Frontal cortex (tissue), 3 donors: ENCODE measurements at regions not wholly inside any gene's neighbourhood (a gene's known extent, or its start where the extent isn't known, plus 50 kb on each side); places are given as distances from the start of the nearest gene placed in this dataset.

ENCODE experiments used
- DNase-seq, 2 donors: peaks; one replicate each; pipeline ENCODE4 v3.0.0; 2012; ENCODE audit warnings: low spot score in 2 of 2
- FAIRE-seq: peaks from 2 replicates; lab custom pipeline; 2012; peaks lifted over from hg19 to GRCh38; lab: Jason Lieb, UNC
- donor health status: control.
- donor health status: control.
- donor health status: control.

- no peak for FAIRE-seq
- no peak for DNase-seq
These were observed 51.2 kb upstream of the RMDN2 start for GRCh38 chr2:37873749-37874330.

- DNase-seq = no peak
- no peak for FAIRE-seq
These were observed 50.6 kb upstream of the RMDN2 start for GRCh38 chr2:37874470-37874869.
